ENCODE measurements at regions not wholly inside any gene's neighbourhood (a gene's known extent, or its start where the extent isn't known, plus 50 kb on each side); places are given as distances from the start of the nearest gene placed in this dataset.

DNA sequence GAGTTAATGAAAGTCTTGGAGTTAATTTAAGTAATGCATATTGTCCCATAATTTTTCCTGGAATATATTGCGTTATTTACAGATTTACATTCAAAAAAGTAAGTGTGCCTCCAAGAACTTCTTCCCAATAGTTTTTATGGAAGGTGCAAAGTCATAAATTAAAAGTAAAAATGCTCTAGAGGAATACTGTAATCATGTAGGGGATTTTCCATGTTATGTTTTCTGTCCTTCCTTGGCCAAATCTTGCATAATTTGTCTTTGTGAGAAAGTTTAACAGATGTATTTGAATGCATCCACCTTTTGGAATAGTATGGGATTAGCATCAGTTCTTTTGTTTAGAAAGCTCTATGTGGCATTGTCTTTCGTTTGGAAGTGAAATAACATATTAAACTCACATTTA, 144.1 kb upstream of the GIMD1 start:
- no peak for DNase-seq

DNA sequence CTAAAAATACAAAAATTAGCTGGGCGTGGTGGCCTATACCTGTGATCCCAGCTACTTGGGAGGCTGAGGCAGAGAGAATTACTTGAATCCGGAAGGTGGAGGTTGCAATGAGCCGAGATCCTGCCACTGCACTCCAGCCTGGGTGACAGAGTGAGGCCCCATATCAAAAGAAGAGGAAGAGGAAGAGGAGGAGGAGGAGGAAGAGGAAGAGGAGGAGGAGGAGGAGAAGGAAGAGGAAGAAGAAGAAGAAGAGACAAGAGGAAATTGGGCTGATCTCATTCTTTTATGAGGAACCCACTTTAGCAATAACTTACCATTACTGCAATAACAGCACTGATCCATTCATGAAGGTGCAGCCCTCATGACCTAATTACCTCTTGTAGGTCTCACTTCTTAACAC, 138.9 kb upstream of the GIMD1 start:
- DNase-seq: no peak

DNA sequence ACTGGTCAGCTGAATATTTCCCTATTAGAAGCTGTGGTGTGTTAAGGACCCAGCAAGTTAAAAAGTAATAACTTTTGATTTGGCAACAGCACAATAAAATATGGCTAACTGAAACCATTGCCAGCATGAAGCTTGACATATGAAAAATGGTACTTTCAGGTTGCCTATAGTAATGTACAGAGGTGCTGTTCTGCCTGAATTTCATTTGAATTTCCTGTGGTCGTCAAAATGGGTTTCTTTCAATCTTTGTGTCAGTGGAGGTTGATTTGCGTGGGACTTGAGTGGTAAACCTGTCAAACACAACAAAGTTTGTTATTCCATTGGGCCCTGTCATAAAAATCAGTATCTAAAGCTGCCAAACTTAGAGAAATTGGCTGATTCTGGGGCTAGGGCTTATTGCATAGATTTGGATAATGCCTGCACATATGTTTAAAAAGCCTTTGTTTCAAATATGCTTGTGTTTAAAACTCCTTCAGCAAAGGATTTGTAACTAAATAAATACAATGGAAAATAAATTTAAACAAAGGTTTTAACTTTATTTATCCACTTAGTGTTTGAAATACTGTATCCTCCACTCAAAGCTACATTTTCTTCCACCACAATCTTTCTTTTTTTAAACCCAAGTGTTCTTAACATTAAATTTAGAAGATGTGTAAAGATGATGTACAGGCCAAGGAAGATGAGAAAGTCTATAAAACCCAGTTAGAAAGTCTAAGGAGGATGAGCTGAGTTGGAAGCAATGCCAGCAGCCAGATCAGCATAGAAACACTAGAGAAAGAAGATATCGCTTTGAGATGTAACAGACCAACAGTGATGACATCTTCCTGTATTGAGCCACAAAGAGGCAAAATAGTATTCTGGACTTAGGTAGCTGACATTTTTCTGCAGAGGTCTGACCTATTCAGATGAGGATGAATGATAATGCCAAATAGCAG, 134.8 kb upstream of the GIMD1 start:
- DNase-seq: no peak

DNA sequence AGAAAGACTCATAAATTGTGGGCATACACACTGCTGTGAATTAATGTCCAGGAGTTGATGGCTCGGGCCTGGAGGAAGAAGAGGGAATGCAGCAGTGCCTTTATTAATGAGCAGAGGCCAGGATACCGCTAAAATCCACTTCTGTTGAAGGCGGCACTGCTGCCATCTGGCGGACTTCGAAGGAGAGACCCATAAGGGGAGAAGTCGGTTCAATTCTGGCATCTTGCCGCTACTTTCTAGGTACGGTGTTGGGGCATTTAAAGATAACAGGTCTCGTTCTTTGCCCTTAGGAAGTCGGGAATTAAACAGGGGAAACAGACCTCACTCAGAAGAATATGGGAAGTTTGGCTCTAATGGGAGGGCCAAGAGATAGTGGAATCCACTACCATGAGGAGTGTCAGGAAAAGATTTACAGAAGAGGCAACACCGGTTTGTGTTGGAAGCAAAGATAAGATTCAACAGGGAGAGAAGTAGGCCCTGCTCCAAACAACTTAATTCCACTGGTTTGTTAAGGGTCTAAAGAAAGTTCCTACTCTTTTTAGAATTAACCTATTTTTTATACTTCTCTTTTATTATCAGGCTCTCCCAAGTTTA, 133.6 kb upstream of the GIMD1 start:
- DNase-seq: peak; percentile 18

DNA sequence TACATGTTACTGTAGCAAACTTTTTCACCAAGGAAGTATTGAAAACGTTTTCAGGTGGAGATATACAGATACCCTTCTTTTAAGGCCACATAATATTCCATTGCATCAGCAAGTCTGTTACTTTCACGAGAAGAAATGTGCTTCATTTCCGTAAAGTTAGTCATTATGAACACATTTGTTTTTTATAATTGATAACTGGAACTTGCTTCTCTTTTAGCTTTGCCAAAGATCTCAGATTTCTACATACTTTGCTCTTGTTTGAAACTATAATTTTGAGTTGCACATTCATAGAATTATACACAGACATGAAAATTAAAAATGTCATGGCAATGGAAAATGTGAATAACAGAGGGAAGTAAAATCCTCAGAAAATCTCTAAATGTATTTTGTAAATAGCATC, 128.7 kb upstream of the GIMD1 start:
- no peak for DNase-seq

DNA sequence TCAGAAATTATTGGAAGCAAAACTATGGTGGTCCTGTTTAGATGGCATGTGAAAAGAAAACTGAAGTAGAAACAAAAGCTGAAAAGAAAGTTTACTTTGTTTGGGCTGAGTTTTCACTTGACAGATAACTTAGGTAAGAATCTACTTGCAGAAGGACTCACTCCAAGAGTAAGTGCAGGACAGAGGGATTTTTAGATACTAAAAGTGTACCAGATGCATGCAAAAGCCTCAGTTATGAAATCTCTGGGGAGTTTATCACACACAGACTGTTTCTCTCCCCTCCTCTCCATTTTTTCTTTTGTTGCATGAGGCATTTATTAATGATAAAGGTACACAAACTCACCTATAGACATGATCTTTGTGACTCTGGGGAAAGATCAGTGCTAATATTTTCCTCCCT, 127.5 kb upstream of the GIMD1 start:
- DNase-seq: no peak

DNA sequence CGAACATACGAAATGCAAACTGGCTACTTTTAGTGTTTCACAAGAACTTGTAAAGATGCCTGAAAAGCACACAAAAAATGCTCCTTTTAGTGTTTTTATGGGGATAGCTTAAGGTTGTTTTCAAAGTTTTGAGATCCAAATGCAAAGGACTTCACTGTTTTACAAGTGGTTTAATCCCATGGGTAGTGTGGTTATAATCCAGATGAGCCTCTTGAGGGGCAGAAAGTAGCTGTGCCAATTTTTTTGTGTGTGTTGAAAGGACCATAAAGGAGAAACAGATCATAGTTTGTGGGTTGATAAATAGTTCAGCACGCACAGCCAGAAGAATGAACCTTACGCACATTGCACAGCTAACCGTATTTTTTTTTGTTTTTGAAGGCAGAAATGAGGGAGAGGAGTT, 126.9 kb upstream of the GIMD1 start:
- no peak for DNase-seq

DNA sequence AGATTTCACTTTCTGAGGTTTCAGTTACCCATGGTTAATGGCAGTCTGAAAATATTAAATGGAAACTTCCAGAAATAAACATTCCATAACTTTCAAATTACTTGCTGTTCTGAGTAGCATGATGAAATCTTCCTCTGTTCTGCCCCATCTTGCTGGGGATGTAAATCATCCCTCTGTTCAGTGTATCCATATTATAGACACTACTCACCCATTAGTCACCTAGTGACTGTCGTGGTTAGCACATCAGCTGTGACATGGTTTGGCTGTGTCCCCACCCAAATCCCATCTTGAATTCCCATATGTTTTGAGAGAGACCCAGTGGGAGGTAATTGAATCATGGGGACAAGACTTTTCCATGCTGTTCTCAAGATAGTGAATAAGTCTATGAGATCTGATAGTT, 125.5 kb upstream of the GIMD1 start:
- DNase-seq: no peak

DNA sequence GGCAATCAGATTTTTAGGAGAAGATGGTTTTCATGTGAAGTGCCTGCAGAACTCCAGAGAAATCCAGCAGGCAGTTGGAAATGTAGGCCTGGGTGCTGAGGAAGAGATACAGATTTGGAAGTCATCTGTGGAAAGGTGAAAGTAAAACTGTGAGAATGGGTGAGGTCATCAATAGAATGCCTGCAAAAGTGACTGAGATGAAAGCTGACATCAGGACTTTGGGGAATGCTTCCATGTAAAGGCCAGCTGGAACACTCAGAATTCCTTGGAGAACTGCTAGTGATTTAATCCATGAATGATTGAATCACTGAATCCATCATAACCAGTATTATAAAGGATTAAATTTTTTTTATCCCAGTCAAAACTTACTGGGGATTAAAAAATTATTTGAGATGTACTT, 124.5 kb upstream of the GIMD1 start:
- no peak for DNase-seq

DNA sequence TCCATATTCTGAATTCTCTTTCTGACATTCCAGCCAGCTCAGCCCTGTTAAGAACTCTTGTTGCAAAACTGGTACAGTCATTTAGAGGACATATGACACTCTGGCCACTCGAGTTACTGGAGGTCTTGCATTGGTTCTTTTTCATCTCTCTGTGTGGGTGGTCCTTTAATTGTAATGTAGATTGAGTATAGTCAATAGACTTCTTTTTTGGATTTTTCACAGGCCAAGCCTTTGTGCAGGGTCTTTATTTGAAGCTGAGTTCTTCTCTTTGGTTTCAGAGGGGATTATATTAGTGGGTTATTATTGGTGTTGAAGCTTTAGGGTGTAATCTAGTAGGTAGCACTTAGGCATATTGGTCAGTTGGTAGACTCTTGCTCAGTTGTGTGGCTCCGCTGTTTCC, 118.0 kb upstream of the GIMD1 start:
- no peak for DNase-seq

DNA sequence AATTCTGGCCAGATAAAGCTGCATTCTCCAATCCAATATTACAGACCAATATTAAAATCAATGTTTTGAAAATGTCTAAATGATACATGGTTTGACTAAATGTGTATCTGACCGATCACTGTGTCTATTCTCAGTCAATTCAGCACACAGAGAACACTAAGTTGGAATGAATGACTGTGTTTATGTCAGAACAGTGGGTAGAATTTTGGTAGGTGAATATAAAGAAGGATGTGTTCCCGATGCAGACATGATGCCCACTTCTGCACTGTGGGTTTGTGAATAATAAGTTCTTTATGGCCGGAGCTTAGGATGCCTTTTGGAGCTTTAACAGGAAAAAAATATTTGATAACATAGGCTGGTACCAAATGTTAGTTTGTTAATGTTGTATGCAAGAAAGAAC, 113.2 kb upstream of the GIMD1 start:
- DNase-seq: no peak

DNA sequence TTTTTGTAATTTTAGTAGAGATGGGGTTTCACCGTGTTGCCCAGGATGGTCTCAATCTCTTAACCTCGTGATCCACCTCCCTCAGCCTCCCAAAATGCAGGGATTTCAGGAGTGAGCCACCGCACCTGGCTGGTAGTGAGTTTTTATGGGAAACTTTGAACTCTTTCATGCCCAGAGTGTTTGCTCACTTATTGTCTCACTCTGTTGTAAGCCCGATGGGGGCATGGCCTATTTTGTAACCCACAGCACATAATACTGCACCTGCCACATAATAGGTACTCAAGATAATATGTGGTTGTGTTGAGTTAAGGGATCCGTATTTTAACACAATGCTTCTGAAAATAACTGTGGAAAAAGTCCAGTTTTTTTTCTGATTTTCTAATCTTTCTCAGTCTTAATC, 109.6 kb upstream of the GIMD1 start:
- no peak for DNase-seq

DNA sequence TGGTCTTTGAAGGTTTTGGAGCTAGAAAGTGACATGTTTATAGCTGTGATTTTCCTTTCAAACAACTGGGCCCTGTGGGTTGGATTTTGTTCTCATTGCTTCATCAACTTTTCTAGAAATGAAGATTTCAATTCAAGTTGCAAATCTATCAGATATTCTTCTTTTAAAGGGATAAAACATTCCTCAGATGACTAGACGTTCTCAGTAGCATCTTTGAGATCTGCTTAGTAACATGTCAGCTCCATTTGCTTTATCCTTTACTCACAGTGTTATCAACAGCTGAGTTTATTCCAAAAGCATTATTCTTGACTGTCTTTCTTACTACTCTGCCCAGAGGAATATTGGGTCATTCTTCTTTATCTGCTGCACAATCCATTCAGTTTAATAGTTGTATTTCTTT, 108.2 kb upstream of the GIMD1 start:
- no peak for DNase-seq

DNA sequence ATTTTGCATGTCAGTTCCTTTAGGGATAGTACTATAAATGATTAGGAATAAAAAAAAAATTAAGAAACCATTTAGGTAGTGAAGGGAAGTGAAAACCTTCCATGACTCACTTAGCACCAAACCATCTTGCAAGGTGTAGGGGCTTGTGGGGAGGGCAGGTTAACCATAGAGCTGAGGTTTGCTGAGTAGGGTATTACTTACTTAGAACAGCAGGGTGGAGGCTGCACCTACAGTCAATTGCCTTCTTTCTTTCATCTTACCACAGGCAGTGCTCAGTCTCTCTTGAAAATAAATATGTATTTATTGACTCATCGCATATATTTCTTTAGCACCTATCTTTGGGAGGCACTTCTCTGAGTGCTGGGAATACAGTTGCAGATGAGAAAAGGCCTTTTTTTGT, 104.9 kb upstream of the GIMD1 start:
- no peak for DNase-seq

DNA sequence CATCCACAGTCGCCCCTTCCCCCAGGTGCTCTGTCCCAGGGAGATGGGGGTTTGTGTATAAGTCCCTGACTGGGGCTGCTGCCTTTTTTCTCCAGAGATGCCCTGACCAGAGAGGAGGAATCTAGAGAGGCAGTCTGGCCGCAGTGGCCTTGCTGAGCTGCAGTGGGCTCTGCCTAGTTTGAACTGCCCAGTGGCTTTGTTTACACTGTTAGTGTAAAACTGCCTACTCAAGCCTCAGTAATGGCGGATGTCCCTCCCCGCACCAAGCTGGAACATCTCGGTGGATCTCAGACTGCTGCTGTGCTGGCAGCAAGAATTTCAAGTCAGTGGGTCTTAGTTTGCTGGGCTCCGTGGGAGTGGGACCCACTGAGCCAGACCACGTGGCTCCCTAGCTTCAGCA, 102.6 kb upstream of the GIMD1 start:
- DNase-seq: no peak

DNA sequence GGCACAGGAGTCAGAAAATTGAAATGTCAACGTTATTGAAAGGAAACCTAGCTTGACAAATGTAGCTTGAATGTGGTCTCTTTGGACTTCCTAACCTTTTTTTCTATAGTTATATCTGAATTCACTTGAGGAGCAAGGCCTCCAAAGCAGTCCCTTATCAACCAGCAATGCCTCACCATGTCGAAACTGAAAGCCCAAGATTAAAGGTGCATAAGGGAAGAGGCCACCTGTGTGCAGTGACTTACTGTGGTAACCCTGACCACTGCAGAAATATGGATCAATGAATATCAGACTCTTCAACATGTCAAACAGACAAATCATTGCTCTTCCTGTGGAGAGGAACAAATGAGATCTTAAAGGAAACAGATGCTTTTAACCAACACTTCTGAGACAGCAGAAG, 95.0 kb upstream of the GIMD1 start:
- DNase-seq: no peak

DNA sequence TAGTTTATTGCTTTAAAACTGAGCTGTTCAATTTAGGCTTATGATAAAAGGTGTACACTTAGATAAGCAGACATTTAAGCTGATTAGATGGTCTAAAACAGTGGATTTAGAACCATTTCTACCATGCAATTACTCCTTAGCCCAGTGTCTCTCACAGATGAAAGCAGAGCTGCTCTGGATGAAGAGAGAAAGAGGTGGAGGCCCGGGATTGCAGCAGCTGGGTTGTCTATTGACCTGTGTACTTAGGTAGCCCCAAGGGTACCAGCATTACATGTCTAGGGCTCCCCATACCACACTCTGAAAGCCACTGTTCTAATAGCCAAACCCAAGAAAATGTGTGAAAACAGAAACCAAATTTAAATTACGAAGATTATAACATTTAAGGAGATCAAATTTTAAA, 86.0 kb upstream of the GIMD1 start:
- DNase-seq: no peak

DNA sequence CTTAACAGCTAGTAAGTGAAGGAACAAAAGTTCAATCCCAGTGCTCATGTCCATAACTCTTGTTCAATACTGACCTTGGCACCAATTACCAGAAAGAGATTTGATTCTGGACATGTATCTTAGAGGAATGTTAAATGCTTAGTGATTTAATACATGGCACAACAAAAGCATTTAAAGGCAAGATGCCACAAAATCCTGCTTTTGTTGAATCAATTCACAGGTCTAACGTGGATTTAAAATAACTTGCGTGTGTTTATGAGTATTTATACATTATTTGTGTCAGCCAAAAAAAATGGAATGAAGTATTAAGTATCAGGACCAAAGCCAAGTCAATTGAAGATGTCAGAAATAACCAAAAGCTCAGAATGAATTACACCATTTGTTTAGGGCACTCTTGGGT, 85.4 kb upstream of the GIMD1 start:
- DNase-seq: no peak

DNA sequence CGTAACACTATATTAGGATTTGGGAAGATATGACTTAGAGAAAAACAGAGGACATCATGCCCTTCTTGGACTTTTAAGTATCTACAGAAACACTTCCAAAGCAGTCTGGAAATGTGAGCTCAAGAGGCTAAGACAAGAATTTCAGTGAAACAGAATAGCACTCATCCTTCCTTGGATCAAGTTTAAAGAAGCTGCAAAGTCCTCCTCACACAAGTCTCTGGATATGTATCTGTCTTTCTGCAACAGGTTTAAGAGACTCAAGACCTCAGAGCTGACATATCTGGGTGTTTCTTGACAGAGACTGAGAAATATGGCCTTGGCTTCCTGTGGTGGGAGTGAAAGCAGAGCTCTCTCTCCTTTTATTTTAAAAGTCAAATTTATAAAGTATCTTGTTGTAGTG, 82.5 kb upstream of the GIMD1 start:
- DNase-seq: no peak

DNA sequence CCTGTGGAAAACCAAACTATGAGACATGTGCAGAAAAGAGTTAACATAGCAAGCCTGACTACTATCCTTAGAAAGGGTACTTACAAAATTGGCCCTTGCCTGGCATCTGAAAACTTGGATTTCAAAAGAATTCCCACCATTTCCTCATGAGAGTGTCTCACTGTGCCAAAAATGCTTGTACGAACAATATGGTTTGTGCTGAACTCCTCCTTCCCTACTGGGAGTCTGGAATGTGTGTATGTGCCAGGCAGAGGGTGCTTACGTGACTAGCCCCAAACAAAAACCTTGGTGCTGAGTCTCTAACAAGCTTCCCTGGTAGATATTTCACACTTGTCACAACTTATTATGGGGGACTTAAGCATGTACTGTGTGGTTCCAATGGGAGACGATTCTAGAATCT, 81.7 kb upstream of the GIMD1 start:
- DNase-seq: no peak

DNA sequence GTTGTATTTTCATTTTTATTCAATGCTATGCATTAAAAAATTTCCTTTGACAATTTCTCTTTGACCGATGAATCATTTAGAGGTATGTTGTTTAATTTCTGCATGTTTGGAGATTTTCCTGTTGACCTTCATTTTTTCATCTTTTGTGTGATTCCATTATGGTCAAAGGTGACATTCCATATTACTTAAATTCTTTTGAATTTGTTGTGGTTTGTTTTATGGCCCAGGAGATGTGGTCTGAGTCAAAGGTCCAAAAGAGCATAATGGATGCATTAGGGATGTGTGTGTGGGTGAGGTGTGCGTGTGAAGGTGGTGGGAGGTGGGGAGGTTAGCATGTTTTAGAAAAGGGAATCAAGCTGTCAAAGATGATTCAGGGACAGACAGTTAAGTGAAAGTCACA, 76.0 kb upstream of the GIMD1 start:
- DNase-seq: no peak

DNA sequence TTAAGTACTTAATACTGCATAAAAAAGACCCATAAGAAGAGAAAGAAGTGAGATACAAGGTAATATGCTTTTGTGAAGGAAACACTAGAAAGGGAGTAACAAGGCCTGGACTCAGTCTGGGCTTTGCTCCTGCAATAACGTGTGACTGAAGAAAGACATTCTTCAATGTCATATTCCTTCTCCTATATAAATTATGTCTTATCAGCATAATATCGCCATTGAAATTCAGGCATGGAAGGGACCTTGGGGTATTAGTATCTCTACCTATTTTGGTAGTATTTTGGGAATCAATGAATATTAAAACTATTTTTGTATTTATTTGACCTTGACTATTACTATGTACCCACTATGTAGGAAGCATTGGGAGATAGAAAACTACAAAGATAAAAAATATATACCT, 62.2 kb upstream of the GIMD1 start:
- no peak for DNase-seq

DNA sequence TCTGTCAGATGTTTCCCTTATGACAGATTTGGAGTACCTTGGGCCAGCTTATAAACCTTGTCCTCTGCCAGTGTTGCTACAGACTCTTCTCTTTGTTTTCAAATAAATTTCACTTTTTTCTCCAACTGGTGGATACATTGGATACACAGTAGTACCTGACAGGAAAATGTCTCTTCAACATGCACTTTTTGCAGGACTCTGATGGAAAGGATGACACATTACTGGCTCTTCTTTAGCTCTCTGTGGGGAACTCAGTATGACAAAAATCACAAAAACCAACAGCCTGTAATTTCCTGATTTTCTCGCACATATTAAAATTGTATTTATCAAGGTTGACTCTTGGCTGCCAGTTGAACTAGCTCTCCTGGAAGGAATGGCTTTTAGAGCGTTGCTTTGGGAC, 61.3 kb upstream of the GIMD1 start:
- DNase-seq: no peak

DNA sequence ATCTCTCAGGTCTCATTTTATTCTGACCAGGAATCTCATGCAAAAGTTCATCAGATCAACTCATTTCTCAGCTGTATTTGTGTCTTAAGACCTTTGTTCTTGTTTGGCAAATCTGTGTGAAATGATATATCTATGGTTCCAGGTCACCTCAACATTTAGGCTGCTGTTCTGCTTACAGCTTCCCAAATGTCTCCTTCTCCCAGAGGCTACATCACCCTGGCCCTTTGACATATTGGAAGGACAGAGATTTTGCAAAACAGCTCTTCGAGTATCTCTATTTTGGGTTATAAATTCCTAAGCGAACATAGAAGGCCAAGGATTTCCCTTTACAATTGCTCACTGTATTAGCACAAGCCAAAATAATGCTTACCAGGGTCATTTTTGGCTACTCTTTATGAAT, 57.5 kb upstream of the GIMD1 start:
- DNase-seq: no peak
